Fibroblast of lung (primary cell): ENCODE measurements at regions not wholly inside any gene's neighbourhood (a gene's known extent, or its start where the extent isn't known, plus 50 kb on each side); places are given as distances from the start of the nearest gene placed in this dataset.

Experiments used
- DNase-seq, 2 donors: peaks; one replicate each; pipeline versions ENCODE4 v3.0.0 to v3.0.0-alpha.2; 2010; ENCODE audit warnings: low read depth in 2 of 2
- H2AFZ ChIP-seq: 2 replicates; pipeline ENCODE4 v1.5.1; 2012; ENCODE audit warnings: low read length, control low read depth, inconsistent platforms
- H3K27ac ChIP-seq: 2 replicates; pipeline ENCODE4 v1.5.1; 2011; ENCODE audit warnings: low read length, control low read depth; ENCODE audit not compliant: insufficient read depth
- H3K27me3 ChIP-seq: 2 replicates; pipeline ENCODE4 v1.5.1; 2011; ENCODE audit warnings: mild to moderate bottlenecking, low read length; ENCODE audit not compliant: control insufficient read depth, insufficient read depth
- H3K36me3 ChIP-seq: 2 replicates; pipeline ENCODE4 v1.5.1; 2011; ENCODE audit warnings: low read length; ENCODE audit not compliant: control insufficient read depth, insufficient read depth
- H3K4me1 ChIP-seq: 2 replicates; pipeline ENCODE4 v1.5.1; 2011; ENCODE audit warnings: low read length; ENCODE audit not compliant: control insufficient read depth, insufficient read depth; ENCODE audit errors: extremely low read depth
- H3K4me2 ChIP-seq: 2 replicates; pipeline ENCODE4 v1.5.1; 2011; ENCODE audit warnings: low read length, control low read depth; ENCODE audit not compliant: insufficient read depth; ENCODE audit errors: extremely low read depth
- H3K4me3 ChIP-seq, 4 experiments: fragments of 200-600 bp in 1 of 4; sonication (generic) in 1 of 4; replicated peaks in 1 of 4; 2 replicates each; pipeline ENCODE4 v1.5.1; 2011 to 2016; ENCODE audit warnings: low read length in 4 of 4, low read depth in 3 of 4, mild to moderate bottlenecking in 3 of 4, control low read depth in 2 of 4, inconsistent platforms in 1 of 4, mixed read lengths in 1 of 4; ENCODE audit not compliant: insufficient read depth in 1 of 4; ENCODE audit errors: control extremely low read depth in 1 of 4
- H3K79me2 ChIP-seq: 2 replicates; pipeline ENCODE4 v1.5.1; 2012; ENCODE audit warnings: mild to moderate bottlenecking, low read length, inconsistent platforms; ENCODE audit not compliant: control insufficient read depth, insufficient read depth
- H3K9ac ChIP-seq: 2 replicates; pipeline ENCODE4 v1.5.1; 2011; ENCODE audit warnings: mild to moderate bottlenecking, low read length, control low read depth; ENCODE audit not compliant: insufficient read depth
- H3K9me3 ChIP-seq: 2 replicates; pipeline ENCODE4 v1.5.1; 2012; ENCODE audit warnings: low read depth, low read length; ENCODE audit not compliant: control insufficient read depth, insufficient read depth
- H4K20me1 ChIP-seq: 2 replicates; pipeline ENCODE4 v1.5.1; 2011; ENCODE audit warnings: low read length; ENCODE audit not compliant: control insufficient read depth, insufficient read depth; ENCODE audit errors: extremely low read depth
- EZH2 ChIP-seq: IDR thresholded peaks from 2 replicates; pipeline ENCODE4 v1.5.1; 2012; ENCODE audit warnings: low read length, control low read depth, mild to moderate bottlenecking; ENCODE audit errors: missing control alignments
- TF ChIP-seq, protein P1 (sequence below), 2 donors: IDR thresholded peaks in 1 of 2; conservative IDR thresholded peaks in 1 of 2; 1 replicate in 1 of 2; 2 replicates in 1 of 2; pipeline ENCODE4 v1.5.1; 2011 to 2012; ENCODE audit warnings: low read length in 2 of 2, control low read depth in 1 of 2, inconsistent platforms in 1 of 2, low read depth in 1 of 2, mild to moderate bottlenecking in 1 of 2

- H3K9ac ChIP-seq, result no peak overlapping the region
- H2AFZ ChIP-seq, result no peak overlapping the region
- H3K4me2 ChIP-seq, result no peak overlapping the region
- no peaks in the 10 kb centered on the region for H3K79me2 ChIP-seq
- no peaks in the 10 kb centered on the region for H3K4me1 ChIP-seq
- no peak for DNase-seq
- no peaks in the 10 kb centered on the region for H3K27me3 ChIP-seq
- TF ChIP-seq EZH2, result no peak
- TF ChIP-seq, protein P1, sequence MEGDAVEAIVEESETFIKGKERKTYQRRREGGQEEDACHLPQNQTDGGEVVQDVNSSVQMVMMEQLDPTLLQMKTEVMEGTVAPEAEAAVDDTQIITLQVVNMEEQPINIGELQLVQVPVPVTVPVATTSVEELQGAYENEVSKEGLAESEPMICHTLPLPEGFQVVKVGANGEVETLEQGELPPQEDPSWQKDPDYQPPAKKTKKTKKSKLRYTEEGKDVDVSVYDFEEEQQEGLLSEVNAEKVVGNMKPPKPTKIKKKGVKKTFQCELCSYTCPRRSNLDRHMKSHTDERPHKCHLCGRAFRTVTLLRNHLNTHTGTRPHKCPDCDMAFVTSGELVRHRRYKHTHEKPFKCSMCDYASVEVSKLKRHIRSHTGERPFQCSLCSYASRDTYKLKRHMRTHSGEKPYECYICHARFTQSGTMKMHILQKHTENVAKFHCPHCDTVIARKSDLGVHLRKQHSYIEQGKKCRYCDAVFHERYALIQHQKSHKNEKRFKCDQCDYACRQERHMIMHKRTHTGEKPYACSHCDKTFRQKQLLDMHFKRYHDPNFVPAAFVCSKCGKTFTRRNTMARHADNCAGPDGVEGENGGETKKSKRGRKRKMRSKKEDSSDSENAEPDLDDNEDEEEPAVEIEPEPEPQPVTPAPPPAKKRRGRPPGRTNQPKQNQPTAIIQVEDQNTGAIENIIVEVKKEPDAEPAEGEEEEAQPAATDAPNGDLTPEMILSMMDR (conservative IDR thresholded peaks at IDR 0.05 in 1 of 2, IDR thresholded peaks at IDR 0.05 in 1 of 2; ENCODE audit: low read depth in 1 of 2, low read length in 2 of 2), result no peak
- H3K9me3 ChIP-seq, result no peaks in the 10 kb centered on the region
- H4K20me1 ChIP-seq, result no peaks in the 10 kb centered on the region
- no peak overlapping the region for H3K27ac ChIP-seq
- no peak overlapping the region for H3K4me3 ChIP-seq
- H3K36me3 ChIP-seq, result no peaks in the 10 kb centered on the region
These were observed 184.2 kb upstream of the FANCL start for GRCh38 chr2:58425368-58425767.

DNA sequence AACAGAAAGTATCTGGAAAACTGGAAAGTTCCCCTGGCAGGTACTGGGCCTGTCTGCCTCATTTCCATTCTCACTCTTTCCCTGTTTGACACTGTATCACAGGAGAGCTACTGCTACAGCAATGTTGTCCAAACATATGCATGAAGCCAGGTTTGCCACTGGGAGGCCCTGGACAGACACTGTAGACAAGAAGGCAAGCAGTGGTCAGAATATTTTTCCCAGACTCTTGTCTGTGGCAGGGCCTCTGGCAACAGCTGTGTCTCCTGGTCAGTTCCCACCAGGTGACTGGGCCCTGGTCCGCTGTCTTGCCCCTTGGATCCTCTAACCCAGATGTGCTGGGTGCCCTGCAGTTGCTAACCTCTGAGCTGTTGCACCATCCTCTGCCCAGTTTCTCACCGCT lies 178.9 kb upstream of the FANCL start:
- no peaks in the 10 kb centered on the region for H3K79me2 ChIP-seq
- no peak overlapping the region for H3K4me2 ChIP-seq

DNA sequence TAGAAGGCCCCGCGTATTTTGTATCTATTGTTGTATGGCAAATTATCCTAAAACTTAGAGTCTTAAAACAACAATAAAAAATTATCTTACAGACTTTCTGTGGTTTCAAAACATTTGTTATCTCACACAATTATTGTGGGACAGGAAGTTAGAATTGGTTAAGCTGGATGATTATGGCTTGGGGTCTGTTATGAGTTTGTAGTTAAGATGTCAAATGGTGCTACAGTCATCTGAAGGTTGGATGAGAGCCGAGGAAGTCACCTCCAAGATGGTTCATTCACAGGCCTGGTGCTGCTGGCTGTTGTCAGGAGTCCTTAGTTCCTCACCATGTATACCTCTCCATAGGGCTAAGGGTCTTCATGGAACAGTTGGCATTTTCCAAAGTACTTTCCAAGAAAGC lies 175.6 kb upstream of the FANCL start:
- Histone ChIP-seq H3K27ac (no peak overlapping the region), H3K9ac (no peak overlapping the region), H3K9me3 (no peaks in the 10 kb centered on the region), H3K4me3 (no peak overlapping the region), H3K27me3 (no peaks in the 10 kb centered on the region), H3K4me1 (no peaks in the 10 kb centered on the region), H4K20me1 (no peaks in the 10 kb centered on the region), H3K4me2 (no peak overlapping the region), H3K79me2 (no peaks in the 10 kb centered on the region), H2AFZ (no peak overlapping the region), H3K36me3 (no peaks in the 10 kb centered on the region)
- no peak for DNase-seq
- TF ChIP-seq, protein P1 (conservative IDR thresholded peaks at IDR 0.05 in 1 of 2, IDR thresholded peaks at IDR 0.05 in 1 of 2; ENCODE audit: low read depth in 1 of 2, low read length in 2 of 2), result no peak
- TF ChIP-seq EZH2, result no peak

More for the DNA sequence above, 178.9 kb upstream of the FANCL start:
- Histone ChIP-seq H3K36me3 (no peaks in the 10 kb centered on the region), H3K27ac (no peak overlapping the region), H3K27me3 (no peaks in the 10 kb centered on the region), H3K4me3 (no peak overlapping the region), H4K20me1 (no peaks in the 10 kb centered on the region), H2AFZ (no peak overlapping the region), H3K4me1 (no peaks in the 10 kb centered on the region), H3K9me3 (no peaks in the 10 kb centered on the region), H3K9ac (no peak overlapping the region)
- DNase-seq, result no peak
- no peak for TF ChIP-seq EZH2
- TF ChIP-seq, protein P1 (conservative IDR thresholded peaks at IDR 0.05 in 1 of 2, IDR thresholded peaks at IDR 0.05 in 1 of 2; ENCODE audit: low read depth in 1 of 2, low read length in 2 of 2), result no peak
